Stimulated activated CD8-positive, alpha-beta memory T cell treated with anti-CD3 and anti-CD28 coated beads, Interleukin-4, amount 100 ng/mL, for 48 hours (primary cell): ENCODE measurements at regions not wholly inside any gene's neighbourhood (a gene's known extent, or its start where the extent isn't known, plus 50 kb on each side); places are given as distances from the start of the nearest gene placed in this dataset.
"Not testable (repeated sequence)": the region's sequence is repeated elsewhere in the genome, so short reads cannot be mapped to it uniquely, and the experiment has no call there.

Experiments used
- DNase-seq: peaks from one replicate; pipeline ENCODE4 v3.0.0-alpha.2; 2020

GRCh38 chr11:19429108-19429760 lies 188.5 kb upstream of the E2F8 start:
- no peak for DNase-seq

GRCh38 chr11:19428206-19429002 lies 187.7 kb upstream of the E2F8 start:
- no peak for DNase-seq

DNA sequence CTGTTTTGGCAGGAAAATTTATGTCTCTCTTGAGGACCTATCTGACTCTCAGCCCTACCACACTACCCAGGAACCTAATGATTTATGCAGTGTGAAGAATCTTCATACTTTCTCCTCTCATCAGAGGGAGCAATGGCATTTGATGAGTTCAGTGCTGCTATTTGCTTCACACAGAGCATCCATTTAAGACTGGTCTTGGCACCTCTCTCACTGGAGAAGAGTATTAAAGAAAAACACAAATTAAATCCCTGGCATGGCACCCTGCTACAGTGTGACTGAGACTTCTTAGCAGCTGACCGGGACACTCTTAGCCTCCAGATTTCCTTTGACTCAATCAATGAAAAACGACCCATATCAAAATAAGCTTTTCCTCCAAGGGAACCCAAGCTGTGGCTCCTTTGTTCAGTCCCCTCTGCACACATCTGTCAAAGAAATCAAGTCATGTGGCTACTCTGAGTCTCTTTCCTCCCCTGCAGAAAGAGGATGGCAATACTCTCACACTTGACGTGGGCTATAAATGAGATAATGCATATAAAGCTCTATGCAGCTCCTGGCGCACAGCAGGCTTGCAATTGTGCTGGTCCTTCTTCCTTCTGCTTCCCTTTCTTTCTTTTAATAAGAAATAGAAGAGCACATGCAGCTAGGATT lies 186.1 kb upstream of the E2F8 start:
- no peak for DNase-seq

- DNase-seq, result no peak
These were observed 185.4 kb upstream of the E2F8 start for GRCh38 chr11:19426011-19426755.

GRCh38 chr11:19422276-19422675 lies 181.5 kb upstream of the E2F8 start:
- DNase-seq, result no peak

- no peak for DNase-seq
These were observed 180.3 kb upstream of the E2F8 start for GRCh38 chr11:19420868-19421533.

DNA sequence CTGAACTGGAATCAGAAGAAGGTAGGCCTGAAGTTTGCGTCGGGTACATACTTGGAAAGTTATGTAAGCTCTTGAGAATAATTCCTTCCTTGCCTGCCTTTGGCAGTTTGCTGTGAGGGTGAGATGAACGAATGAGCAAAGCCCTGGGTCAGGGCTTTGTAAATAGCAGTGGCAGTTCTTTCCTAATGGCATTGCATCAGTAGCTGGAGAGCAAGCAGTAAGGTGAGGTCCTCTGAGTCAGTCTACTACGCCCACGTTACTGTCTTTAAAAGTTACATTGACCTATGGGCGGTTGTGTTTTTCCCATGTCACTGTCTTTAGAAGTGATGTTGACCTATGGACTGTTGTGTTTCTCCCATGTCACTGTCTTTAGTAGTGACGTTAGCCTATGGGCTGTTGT lies 179.1 kb upstream of the E2F8 start:
- DNase-seq, result no peak

- no peak for DNase-seq
These were observed 178.4 kb upstream of the E2F8 start for GRCh38 chr11:19419021-19419750.

- no peak for DNase-seq
These were observed 177.5 kb upstream of the E2F8 start for GRCh38 chr11:19418221-19418620.

DNA sequence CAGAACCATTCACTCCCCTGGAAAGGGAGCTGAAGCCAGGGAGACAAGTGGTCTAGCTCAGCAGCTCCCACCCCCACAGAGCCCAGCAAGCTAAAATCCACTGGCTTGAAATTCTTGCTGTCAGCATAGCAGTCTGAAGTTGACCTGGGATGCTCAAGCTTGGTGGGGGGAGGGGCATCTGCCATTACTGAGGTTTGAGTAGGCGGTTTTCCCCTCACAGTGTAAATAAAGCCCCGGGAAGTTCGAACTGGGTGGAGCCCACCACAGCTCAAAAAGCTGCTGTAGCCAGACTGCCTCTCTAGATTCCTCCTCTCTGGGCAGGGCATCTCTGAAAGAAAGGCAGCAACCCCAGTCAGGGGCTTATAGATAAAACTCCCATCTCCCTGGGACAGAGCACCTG lies 171.3 kb upstream of the E2F8 start:
- not testable (repeated sequence) for DNase-seq

DNA sequence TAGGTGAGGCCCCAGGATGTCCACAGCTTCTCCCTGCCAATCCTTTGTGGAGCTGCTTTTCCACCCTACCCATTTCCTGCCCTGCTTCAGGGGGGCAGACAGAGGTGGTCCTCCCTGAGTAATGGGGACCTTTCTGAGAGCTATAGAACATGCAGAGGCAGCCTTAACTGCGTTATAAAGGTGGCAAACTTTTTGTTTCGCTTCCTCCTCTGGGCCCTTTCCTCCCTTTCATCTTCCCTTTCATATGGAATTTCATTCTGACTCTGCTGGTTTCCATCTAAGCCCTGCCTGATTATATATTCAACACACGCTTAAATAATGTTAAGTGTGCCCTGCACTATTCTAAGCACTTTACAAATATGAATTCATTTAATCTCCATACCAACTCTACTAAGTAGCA lies 169.3 kb upstream of the E2F8 start:
- no peak for DNase-seq

- no peak for DNase-seq
These were observed 168.6 kb upstream of the E2F8 start for GRCh38 chr11:19409307-19409706.

GRCh38 chr11:19407677-19408270 lies 167.0 kb upstream of the E2F8 start:
- no peak for DNase-seq

- no peak for DNase-seq
These were observed 165.2 kb upstream of the E2F8 start for GRCh38 chr11:19405966-19406365.

GRCh38 chr11:19404787-19405186 lies 164.0 kb upstream of the E2F8 start:
- DNase-seq, result no peak

DNA sequence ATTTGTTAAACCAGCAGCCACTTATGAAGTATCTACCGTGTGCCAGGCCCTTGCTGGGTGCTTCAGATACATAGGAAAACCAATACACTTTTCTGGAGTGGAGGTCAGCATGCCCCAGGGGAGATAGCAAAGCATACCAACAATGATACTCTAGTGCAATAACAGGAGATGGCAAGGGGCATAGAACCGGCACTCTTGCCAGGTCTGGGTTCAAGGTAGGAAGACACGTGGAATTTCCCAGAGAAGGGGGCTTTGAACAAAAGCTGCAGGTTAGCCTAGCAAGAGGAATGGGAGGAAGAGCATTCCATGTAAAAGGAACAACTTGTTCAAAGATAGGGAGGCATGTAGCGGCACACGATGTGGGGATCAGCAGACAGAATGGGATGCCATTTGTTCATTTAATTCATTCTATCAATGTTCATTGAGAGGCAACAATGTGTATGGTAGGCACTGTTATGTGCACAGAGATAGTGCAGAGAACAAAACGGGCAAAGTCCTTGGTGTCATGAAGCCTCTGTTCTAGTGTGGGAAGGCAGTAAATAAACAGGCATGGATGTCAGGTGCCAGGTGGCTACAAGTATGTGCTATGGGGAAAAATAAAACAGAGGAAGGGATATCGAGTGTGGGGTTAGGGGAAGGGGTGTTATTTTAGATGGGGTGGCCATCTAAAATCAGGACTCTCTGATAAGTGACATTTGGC lies 162.6 kb upstream of the E2F8 start:
- DNase-seq, result no peak

DNA sequence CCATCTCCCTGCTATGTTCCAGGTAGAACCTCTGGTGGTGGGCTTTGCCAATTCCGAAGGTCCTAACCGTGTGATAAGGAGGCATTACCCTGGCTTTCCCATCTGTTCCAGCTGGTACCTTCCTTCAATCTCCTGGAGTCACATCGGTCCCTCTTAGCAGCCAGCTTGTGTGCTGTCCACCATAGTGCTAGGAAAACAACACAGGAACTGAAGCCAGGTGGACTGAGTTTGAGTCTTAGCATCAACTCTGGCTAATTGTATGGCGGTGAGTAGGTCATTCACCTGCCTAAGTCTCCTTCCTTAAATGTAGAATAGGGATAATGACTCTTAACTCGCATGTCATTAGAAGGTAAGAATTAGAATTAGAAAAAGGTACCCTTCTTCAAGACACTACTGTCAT lies 159.6 kb upstream of the E2F8 start:
- no peak for DNase-seq

DNA sequence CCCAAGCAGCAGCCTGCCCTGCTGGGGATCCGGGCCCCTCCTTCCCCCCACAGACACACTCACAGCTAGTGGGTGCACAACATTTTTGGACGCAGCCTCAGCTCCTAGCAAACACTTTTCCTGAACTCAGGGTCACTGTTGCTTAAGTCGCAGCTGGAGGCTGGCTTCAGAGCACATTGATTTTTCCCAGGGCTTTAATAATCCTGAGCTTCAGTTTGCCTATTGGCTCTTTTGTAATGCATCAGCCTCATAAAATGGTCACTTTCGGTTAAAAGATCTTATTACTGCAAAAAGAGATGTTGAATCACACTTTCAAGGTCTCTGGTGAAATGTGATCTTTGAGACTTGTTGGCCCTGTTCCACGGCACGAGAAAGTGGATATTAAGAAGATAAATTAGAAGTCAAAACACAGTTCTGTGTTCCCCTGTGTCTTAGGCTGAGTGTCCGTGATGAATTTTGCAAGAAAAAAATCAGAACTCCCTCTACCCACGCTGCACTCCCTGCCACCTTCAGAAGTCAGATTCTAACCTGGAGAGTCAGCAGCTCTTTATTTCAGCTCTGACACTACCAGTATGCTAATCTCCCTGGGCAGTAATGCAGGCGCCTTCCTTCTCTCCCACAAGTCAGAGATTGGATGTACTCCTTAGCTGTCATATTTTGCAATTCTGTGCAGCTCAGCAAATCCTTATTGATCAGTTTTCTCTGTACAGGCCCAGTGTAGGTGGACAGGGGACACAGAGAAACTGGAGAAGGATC lies 158.2 kb upstream of the E2F8 start:
- DNase-seq, result no peak

- DNase-seq, result no peak
These were observed 157.5 kb upstream of the E2F8 start for GRCh38 chr11:19398273-19398672.

GRCh38 chr11:19395050-19395449 lies 154.3 kb upstream of the E2F8 start:
- no peak for DNase-seq
